MM.1S (cell line): ENCODE measurements at regions not wholly inside any gene's neighbourhood (a gene's known extent, or its start where the extent isn't known, plus 50 kb on each side); places are given as distances from the start of the nearest gene placed in this dataset.
A peak's percentile ranks its signal among the peaks of the same experiment; 100 is the strongest.

Source experiments
- DNase-seq: peaks from one replicate; pipeline ENCODE4 v3.0.0-alpha.2; 2015
- H2AFZ ChIP-seq: fragments of 300-600 bp; sonication (generic); 2 replicates; pipeline ENCODE4 v1.6.0; 2016; ENCODE audit warnings: antibody characterized with exemption, low read length
- H3F3A ChIP-seq: fragments of 300-600 bp; sonication (generic); 2 replicates; pipeline ENCODE4 v1.6.1; 2016; ENCODE audit warnings: mild to moderate bottlenecking, antibody characterized with exemption, low read length, moderate library complexity, mixed read lengths; ENCODE audit not compliant: insufficient read depth
- H3K27ac ChIP-seq: fragments of 300-600 bp; sonication (generic); 2 replicates; pipeline ENCODE4 v1.5.1; 2016; ENCODE audit warnings: mild to moderate bottlenecking, low read length
- H3K27me3 ChIP-seq: fragments of 300-600 bp; sonication (generic); replicated peaks from 2 replicates; pipeline ENCODE4 v1.6.0; 2016; ENCODE audit warnings: low read length; ENCODE audit not compliant: insufficient read depth
- H3K36me3 ChIP-seq: fragments of 300-600 bp; sonication (generic); replicated peaks from 2 replicates; pipeline ENCODE4 v1.6.1; 2016; ENCODE audit warnings: mild to moderate bottlenecking, low read length, mixed read lengths; ENCODE audit not compliant: insufficient read depth
- H3K4me1 ChIP-seq: fragments of 300-600 bp; sonication (generic); 2 replicates; pipeline ENCODE4 v1.6.1; 2016; ENCODE audit warnings: low read length, mixed read lengths
- H3K4me2 ChIP-seq: fragments of 300-600 bp; sonication (generic); 2 replicates; pipeline ENCODE4 v1.6.0; 2016; ENCODE audit warnings: low read depth, low read length
- H3K4me3 ChIP-seq: fragments of 300-600 bp; sonication (generic); 2 replicates; pipeline ENCODE4 v1.5.1; 2016; ENCODE audit warnings: low read length, mixed read lengths
- H3K79me2 ChIP-seq: fragments of 300-600 bp; sonication (generic); 2 replicates; pipeline ENCODE4 v1.6.1; 2016; ENCODE audit warnings: mixed run types, low read length, mixed read lengths
- H3K9ac ChIP-seq: fragments of 300-600 bp; sonication (generic); 2 replicates; pipeline ENCODE4 v1.6.1; 2016; ENCODE audit warnings: low read length, mixed read lengths
- H3K9me2 ChIP-seq: fragments of 300-600 bp; sonication (generic); replicated peaks from 2 replicates; pipeline ENCODE4 v1.6.1; 2016; ENCODE audit warnings: mild to moderate bottlenecking, low read length, mixed read lengths; ENCODE audit not compliant: insufficient read depth
- H3K9me3 ChIP-seq: fragments of 300-600 bp; sonication (generic); replicated peaks from 2 replicates; pipeline ENCODE4 v1.6.1; 2016; ENCODE audit warnings: mild to moderate bottlenecking, low read length, mixed read lengths; ENCODE audit not compliant: insufficient read depth
- H4K20me1 ChIP-seq: fragments of 300-600 bp; sonication (generic); 2 replicates; pipeline ENCODE4 v1.6.1; 2016; ENCODE audit warnings: mild to moderate bottlenecking, low read length, moderate library complexity, mixed read lengths; ENCODE audit not compliant: insufficient read depth
- CTCF ChIP-seq: fragments of 300-600 bp; sonication (generic); IDR thresholded peaks from 2 replicates; pipeline ENCODE4 v1.5.1; 2016; ENCODE audit warnings: antibody characterized with exemption, low read length, mixed read lengths
- EZH2 ChIP-seq: fragments of 300-600 bp; sonication (generic); optimal IDR thresholded peaks from 2 replicates; pipeline ENCODE3; 2017; ENCODE audit warnings: low read depth, mild to moderate bottlenecking, antibody characterized with exemption, low read length, mixed read lengths
- EZH2phosphoT487 ChIP-seq: fragments of 300-600 bp; sonication (generic); IDR thresholded peaks from 2 replicates; pipeline ENCODE4 v1.6.1; 2018; ENCODE audit warnings: antibody characterized with exemption, low read length

- Histone ChIP-seq H3K9ac (no peak overlapping the region), H3K79me2 (no peaks in the 10 kb centered on the region), H3F3A (no peaks in the 10 kb centered on the region), H2AFZ (no peak overlapping the region), H3K27me3 (no peaks in the 10 kb centered on the region), H3K4me1 (no peaks in the 10 kb centered on the region), H3K4me3 (no peak overlapping the region), H3K4me2 (no peak overlapping the region), H3K36me3 (no peaks in the 10 kb centered on the region), H3K27ac (no peak overlapping the region), H3K9me3 (no peaks in the 10 kb centered on the region), H3K9me2 (no peaks in the 10 kb centered on the region), H4K20me1 (no peaks in the 10 kb centered on the region)
- TF ChIP-seq CTCF (no peak), EZH2phosphoT487 (no peak), EZH2 (no peak)
- no peak for DNase-seq
These were observed 137.9 kb upstream of the NHS start for GRCh38 chrX:17237146-17237545.

GRCh38 chrX:17242470-17242869 is 132.5 kb upstream of the NHS start:
- peak; percentile 31 for DNase-seq
- TF ChIP-seq CTCF: peak; percentile 72
- no peak for TF ChIP-seq EZH2
- H3F3A ChIP-seq: no peaks in the 10 kb centered on the region
- no peak overlapping the region for H2AFZ ChIP-seq
- no peaks in the 10 kb centered on the region for H3K36me3 ChIP-seq
- no peaks in the 10 kb centered on the region for H3K4me1 ChIP-seq
- no peak overlapping the region for H3K4me3 ChIP-seq
- no peak overlapping the region for H3K27ac ChIP-seq
- no peak overlapping the region for H3K9ac ChIP-seq
- no peaks in the 10 kb centered on the region for H3K9me2 ChIP-seq
- no peaks in the 10 kb centered on the region for H3K27me3 ChIP-seq
- H4K20me1 ChIP-seq: no peaks in the 10 kb centered on the region
- no peak overlapping the region for H3K4me2 ChIP-seq
- H3K79me2 ChIP-seq: no peaks in the 10 kb centered on the region
- no peaks in the 10 kb centered on the region for H3K9me3 ChIP-seq

- no peak overlapping the region for H3K4me2 ChIP-seq
- no peaks in the 10 kb centered on the region for H3K79me2 ChIP-seq
- H4K20me1 ChIP-seq: no peaks in the 10 kb centered on the region
- H3K27me3 ChIP-seq: no peaks in the 10 kb centered on the region
- H3K9me3 ChIP-seq: no peaks in the 10 kb centered on the region
- H3K4me1 ChIP-seq: no peaks in the 10 kb centered on the region
- H2AFZ ChIP-seq: no peak overlapping the region
- no peak overlapping the region for H3K4me3 ChIP-seq
- no peaks in the 10 kb centered on the region for H3F3A ChIP-seq
- TF ChIP-seq CTCF: no peak
- TF ChIP-seq EZH2phosphoT487: no peak
- TF ChIP-seq EZH2: no peak
- no peak overlapping the region for H3K9ac ChIP-seq
- H3K27ac ChIP-seq: no peak overlapping the region
- no peaks in the 10 kb centered on the region for H3K9me2 ChIP-seq
- DNase-seq: no peak
- no peaks in the 10 kb centered on the region for H3K36me3 ChIP-seq
These were observed 127.9 kb upstream of the NHS start for GRCh38 chrX:17247144-17247543.

GRCh38 chrX:17262123-17262522 is 112.9 kb upstream of the NHS start:
- Histone ChIP-seq H3K4me2 (no peak overlapping the region), H3K79me2 (no peaks in the 10 kb centered on the region), H3K4me1 (no peaks in the 10 kb centered on the region), H3K9me3 (no peaks in the 10 kb centered on the region), H3K4me3 (no peak overlapping the region), H3K36me3 (no peaks in the 10 kb centered on the region), H4K20me1 (no peaks in the 10 kb centered on the region), H3K9me2 (no peaks in the 10 kb centered on the region), H3F3A (no peaks in the 10 kb centered on the region), H3K27ac (no peak overlapping the region), H3K9ac (no peak overlapping the region), H3K27me3 (no peaks in the 10 kb centered on the region), H2AFZ (no peak overlapping the region)
- no peak for DNase-seq
- TF ChIP-seq CTCF (no peak), EZH2phosphoT487 (no peak), EZH2 (no peak)
